Smooth muscle cell (in vitro differentiated cells): ENCODE measurements at regions not wholly inside any gene's neighbourhood (a gene's known extent, or its start where the extent isn't known, plus 50 kb on each side); places are given as distances from the start of the nearest gene placed in this dataset.

Source experiments
- DNase-seq: peaks from one replicate; lab custom pipeline; 2025; ENCODE audit not compliant: unreplicated experiment; lab: John Stamatoyannopoulos, UW
- H2AFZ ChIP-seq: fragments of 200-600 bp; sonication (generic); 2 replicates; pipeline ENCODE4 v1.6.0; 2016; ENCODE audit warnings: antibody characterized with exemption, low read depth, mild to moderate bottlenecking
- H3F3A ChIP-seq: fragments of 200-600 bp; sonication (generic); 2 replicates; pipeline ENCODE4 v1.6.0; 2017; ENCODE audit warnings: antibody characterized with exemption, low read depth
- H3K27ac ChIP-seq: fragments of 200-600 bp; sonication (generic); 2 replicates; pipeline ENCODE4 v1.5.1; 2016; ENCODE audit warnings: low read depth, mild to moderate bottlenecking
- H3K27me3 ChIP-seq: fragments of 200-600 bp; sonication (generic); 2 replicates; pipeline ENCODE4 v1.6.1; 2016; ENCODE audit warnings: low read depth, mild to moderate bottlenecking
- H3K36me3 ChIP-seq: fragments of 200-600 bp; sonication (generic); 2 replicates; pipeline ENCODE4 v1.5.1; 2016; ENCODE audit warnings: low read depth
- H3K4me1 ChIP-seq: fragments of 200-600 bp; sonication (generic); 2 replicates; pipeline ENCODE4 v1.5.1; 2016; ENCODE audit warnings: low read depth
- H3K4me2 ChIP-seq: fragments of 200-600 bp; sonication (generic); 2 replicates; pipeline ENCODE4 v1.6.0; 2016; ENCODE audit warnings: mild to moderate bottlenecking
- H3K4me3 ChIP-seq: fragments of 200-600 bp; sonication (generic); 2 replicates; pipeline ENCODE4 v1.5.1; 2016; ENCODE audit warnings: mild to moderate bottlenecking
- H3K79me2 ChIP-seq: fragments of 200-600 bp; sonication (generic); 2 replicates; pipeline ENCODE4 v1.6.0; 2016; ENCODE audit warnings: low read depth, mild to moderate bottlenecking
- H3K9ac ChIP-seq: fragments of 200-600 bp; sonication (generic); 2 replicates; pipeline ENCODE4 v1.6.0; 2016; ENCODE audit warnings: low read depth
- H3K9me3 ChIP-seq: fragments of 200-600 bp; sonication (generic); replicated peaks from 2 replicates; pipeline ENCODE4 v1.5.1; 2016; ENCODE audit warnings: low read depth
- H4K20me1 ChIP-seq: fragments of 200-600 bp; sonication (generic); 2 replicates; pipeline ENCODE4 v1.6.0; 2016; ENCODE audit warnings: low read depth
- WGBS: methylation state at CpG from one replicate; pipeline ENCODE4 v1.1.7; 2016; ENCODE audit warnings: low lambda C conversion rate; 5-methylcytosine and 5-hydroxymethylcytosine counted together
- TF ChIP-seq, protein P1 (sequence below): fragments of 200-600 bp; sonication (generic); IDR thresholded peaks from 2 replicates; pipeline ENCODE4 v1.5.1; 2017; ENCODE audit warnings: borderline replicate concordance, mild to moderate bottlenecking, antibody characterized with exemption; ENCODE audit not compliant: insufficient read depth, poor library complexity, severe bottlenecking

DNA sequence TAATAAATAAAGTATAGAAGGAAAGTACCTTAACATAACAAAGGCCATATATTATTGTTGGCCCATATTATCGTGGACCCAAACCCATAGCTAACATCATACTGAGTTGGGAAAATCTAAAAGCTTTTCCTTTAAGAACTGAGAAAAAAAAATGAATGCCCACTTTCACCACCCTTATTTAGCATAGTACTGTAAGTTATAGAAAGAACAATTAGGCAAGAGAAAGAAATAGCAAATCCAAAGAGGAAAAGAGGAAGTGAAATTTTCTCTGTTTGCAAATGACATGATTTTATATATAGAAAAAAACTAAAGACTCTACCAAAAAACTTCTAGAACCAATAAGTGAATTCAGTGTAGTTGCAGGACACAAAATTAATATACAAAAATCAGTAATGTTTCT is 1854.6 kb downstream of the PCDH7 start:
- H3K79me2 ChIP-seq = no peaks in the 10 kb centered on the region
- no peak overlapping the region for H3K27ac ChIP-seq
- no peak overlapping the region for H3K4me2 ChIP-seq
- WGBS = 84% methylated on average over 1 of the region's 1 CpG
- no peak for DNase-seq
- H3F3A ChIP-seq = no peaks in the 10 kb centered on the region
- H3K9ac ChIP-seq = no peak overlapping the region
- no peak overlapping the region for H3K4me3 ChIP-seq
- no peaks in the 10 kb centered on the region for H4K20me1 ChIP-seq
- H3K9me3 ChIP-seq = no peaks in the 10 kb centered on the region
- TF ChIP-seq, protein P1, sequence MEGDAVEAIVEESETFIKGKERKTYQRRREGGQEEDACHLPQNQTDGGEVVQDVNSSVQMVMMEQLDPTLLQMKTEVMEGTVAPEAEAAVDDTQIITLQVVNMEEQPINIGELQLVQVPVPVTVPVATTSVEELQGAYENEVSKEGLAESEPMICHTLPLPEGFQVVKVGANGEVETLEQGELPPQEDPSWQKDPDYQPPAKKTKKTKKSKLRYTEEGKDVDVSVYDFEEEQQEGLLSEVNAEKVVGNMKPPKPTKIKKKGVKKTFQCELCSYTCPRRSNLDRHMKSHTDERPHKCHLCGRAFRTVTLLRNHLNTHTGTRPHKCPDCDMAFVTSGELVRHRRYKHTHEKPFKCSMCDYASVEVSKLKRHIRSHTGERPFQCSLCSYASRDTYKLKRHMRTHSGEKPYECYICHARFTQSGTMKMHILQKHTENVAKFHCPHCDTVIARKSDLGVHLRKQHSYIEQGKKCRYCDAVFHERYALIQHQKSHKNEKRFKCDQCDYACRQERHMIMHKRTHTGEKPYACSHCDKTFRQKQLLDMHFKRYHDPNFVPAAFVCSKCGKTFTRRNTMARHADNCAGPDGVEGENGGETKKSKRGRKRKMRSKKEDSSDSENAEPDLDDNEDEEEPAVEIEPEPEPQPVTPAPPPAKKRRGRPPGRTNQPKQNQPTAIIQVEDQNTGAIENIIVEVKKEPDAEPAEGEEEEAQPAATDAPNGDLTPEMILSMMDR = no peak
- H3K36me3 ChIP-seq = no peaks in the 10 kb centered on the region
- no peaks in the 10 kb centered on the region for H3K27me3 ChIP-seq
- H3K4me1 ChIP-seq = no peaks in the 10 kb centered on the region
- H2AFZ ChIP-seq = no peak overlapping the region

DNA sequence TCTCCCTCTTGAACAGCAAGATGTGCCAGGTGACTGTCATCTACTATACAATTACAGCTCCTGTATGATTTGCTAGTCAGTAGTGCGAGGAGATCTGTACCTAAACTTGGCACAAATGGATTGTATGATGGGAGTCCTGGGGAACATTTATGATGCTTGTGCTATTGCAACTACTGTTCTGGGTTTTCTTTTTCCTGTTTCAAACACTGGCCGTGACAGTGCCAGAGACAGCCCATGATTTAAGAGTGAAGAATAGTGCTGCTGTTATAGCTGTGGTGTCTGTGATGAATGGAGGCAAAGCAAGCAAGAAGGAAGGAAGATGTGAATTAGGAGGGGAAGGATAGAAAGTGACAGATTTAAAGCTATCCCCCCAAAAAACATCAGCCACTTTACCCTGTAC is 1868.9 kb downstream of the PCDH7 start:
- H3K27ac ChIP-seq = no peak overlapping the region
- H3K4me1 ChIP-seq = no peaks in the 10 kb centered on the region
- no peak overlapping the region for H3K4me3 ChIP-seq
- no peak overlapping the region for H3K4me2 ChIP-seq
- WGBS = 89% methylated on average over 2 of the region's 2 CpGs
- no peak overlapping the region for H2AFZ ChIP-seq
- TF ChIP-seq, protein P1 = no peak
- H3F3A ChIP-seq = no peaks in the 10 kb centered on the region
- no peaks in the 10 kb centered on the region for H4K20me1 ChIP-seq
- no peak for DNase-seq
- no peaks in the 10 kb centered on the region for H3K79me2 ChIP-seq
- no peaks in the 10 kb centered on the region for H3K9me3 ChIP-seq
- H3K9ac ChIP-seq = no peak overlapping the region
- no peaks in the 10 kb centered on the region for H3K36me3 ChIP-seq
- no peaks in the 10 kb centered on the region for H3K27me3 ChIP-seq

DNA sequence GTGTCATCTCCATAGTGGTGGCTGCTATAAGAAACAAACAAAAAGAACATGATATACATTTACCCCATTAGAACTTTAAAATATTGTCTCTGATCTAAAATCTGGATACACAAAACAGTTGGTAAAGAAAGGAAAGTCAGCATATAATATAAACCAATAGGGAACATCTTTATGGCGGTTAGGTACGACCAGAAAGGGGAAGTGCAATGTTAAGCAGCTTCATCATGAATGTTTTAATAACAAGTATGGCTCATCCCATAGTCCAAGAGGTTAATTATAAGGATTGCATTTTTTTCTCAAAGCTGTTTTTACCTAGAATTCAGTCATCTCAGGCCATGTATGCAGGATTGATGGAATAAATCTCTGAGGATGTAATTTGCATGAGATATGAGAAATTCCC is 1869.7 kb downstream of the PCDH7 start:
- no peaks in the 10 kb centered on the region for H3K79me2 ChIP-seq
- no peak for DNase-seq
- H3K4me1 ChIP-seq = no peaks in the 10 kb centered on the region
- no peaks in the 10 kb centered on the region for H3K27me3 ChIP-seq
- no peaks in the 10 kb centered on the region for H4K20me1 ChIP-seq
- H3K36me3 ChIP-seq = no peaks in the 10 kb centered on the region
- H3F3A ChIP-seq = no peaks in the 10 kb centered on the region
- no peak overlapping the region for H3K9ac ChIP-seq
- H3K27ac ChIP-seq = no peak overlapping the region
- 84% methylated on average over 2 of the region's 2 CpGs for WGBS
- no peaks in the 10 kb centered on the region for H3K9me3 ChIP-seq
- no peak overlapping the region for H2AFZ ChIP-seq
- H3K4me3 ChIP-seq = no peak overlapping the region
- H3K4me2 ChIP-seq = no peak overlapping the region
- TF ChIP-seq, protein P1 = no peak

DNA sequence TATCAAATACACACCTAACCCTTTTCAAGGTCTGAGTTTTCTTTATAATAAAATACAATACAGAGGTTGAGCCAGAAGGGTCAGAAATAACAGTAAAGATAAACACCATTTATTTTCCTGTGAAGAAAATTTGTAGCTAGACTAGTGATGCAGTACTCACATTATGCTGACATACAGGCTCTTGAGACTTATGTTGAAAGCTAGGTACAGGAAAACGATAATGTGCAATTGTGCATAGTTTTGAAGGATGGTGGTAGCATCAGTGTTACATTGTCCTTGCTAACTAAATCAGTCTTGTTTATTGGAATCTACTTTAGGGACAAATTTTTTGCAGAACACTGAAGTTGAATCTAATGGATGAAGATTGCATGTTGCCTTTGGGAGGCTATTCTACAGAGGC is 1877.2 kb downstream of the PCDH7 start:
- Histone ChIP-seq H3K36me3 (no peaks in the 10 kb centered on the region), H3K79me2 (no peaks in the 10 kb centered on the region), H3K4me1 (no peaks in the 10 kb centered on the region), H3K4me3 (no peak overlapping the region), H3K27me3 (no peaks in the 10 kb centered on the region), H2AFZ (no peak overlapping the region), H3K9me3 (no peaks in the 10 kb centered on the region), H4K20me1 (no peaks in the 10 kb centered on the region), H3K9ac (no peak overlapping the region), H3K27ac (no peak overlapping the region), H3F3A (no peaks in the 10 kb centered on the region), H3K4me2 (no peak overlapping the region)
- no peak for DNase-seq
- WGBS = 77% methylated on average over 1 of the region's 1 CpG
- TF ChIP-seq, protein P1 = no peak
